ENCODE measurements at regions not wholly inside any gene's neighbourhood (a gene's known extent, or its start where the extent isn't known, plus 50 kb on each side); places are given as distances from the start of the nearest gene placed in this dataset.

- 71 to 73% methylated on average over 2 of the region's 2 CpGs for WGBS, 2 donors
- intact Hi-C loops (cut with DNase I), result no loop called here
- H3K4me3 ChIP-seq, result no peak overlapping the region
- ATAC-seq (no peak), DNase-seq (no peak)
- H3K27ac ChIP-seq, result no peak overlapping the region
- TF ChIP-seq CTCF (IDR thresholded peaks at IDR 0.05), result no peak
- H3K9me3 ChIP-seq, result no peaks in the 10 kb centered on the region
- H3K27me3 ChIP-seq, result peaks cover 0 to 36% (median 29%) of the 10 kb centered on the region in 7 donors
- H3K4me1 ChIP-seq, result peaks cover 0 to 3% (median 0%) of the 10 kb centered on the region in 9 donors
- no peaks in the 10 kb centered on the region for H3K36me3 ChIP-seq
Observed at GRCh38 chr1:43009274-43009673, 50.6 kb upstream of the SLC2A1 start.

GRCh38 chr1:43008115-43009060 lies 49.7 kb upstream of the SLC2A1 start:
- 65 to 66% methylated on average over 30 of the region's 30 CpGs for WGBS, 2 donors
- intact Hi-C loops (cut with DNase I), result no loop called here
- Histone ChIP-seq H3K9me3 (no peaks in the 10 kb centered on the region), H3K27me3 (peaks cover 0 to 36% (median 29%) of the 10 kb centered on the region in 7 donors), H3K36me3 (no peaks in the 10 kb centered on the region), H3K4me1 (peaks cover 0 to 3% (median 0%) of the 10 kb centered on the region in 9 donors), H3K27ac (no peak overlapping the region), H3K4me3 (no peak overlapping the region)
- no peak for DNase-seq
- no peak for TF ChIP-seq CTCF (IDR thresholded peaks at IDR 0.05)
- no peak for ATAC-seq

Measured in heart right ventricle (tissue), 16 donors.